ENCODE measurements at regions not wholly inside any gene's neighbourhood (a gene's known extent, or its start where the extent isn't known, plus 50 kb on each side); places are given as distances from the start of the nearest gene placed in this dataset.

DNA sequence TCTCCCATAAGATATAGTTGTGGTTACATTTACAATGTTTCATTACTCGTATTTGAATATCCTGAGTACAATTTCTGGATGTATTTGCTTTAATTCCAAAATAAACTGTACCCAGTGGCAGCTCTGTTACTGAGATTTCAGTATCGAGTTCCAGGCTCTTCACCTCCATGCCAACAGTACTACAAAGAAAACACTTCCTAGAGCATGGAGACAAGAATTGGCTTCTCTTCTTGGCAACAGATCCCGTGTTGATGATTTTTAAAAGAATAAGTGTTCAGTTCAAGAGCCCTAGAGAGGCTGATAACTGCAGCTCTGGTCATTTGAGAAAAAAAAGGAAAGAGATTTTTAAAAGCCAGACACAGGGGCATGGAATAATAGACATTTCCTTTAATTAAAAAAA is 302.8 kb downstream of the EFNB2 start:
- H3K27me3 ChIP-seq, result no peaks in the 10 kb centered on the region

DNA sequence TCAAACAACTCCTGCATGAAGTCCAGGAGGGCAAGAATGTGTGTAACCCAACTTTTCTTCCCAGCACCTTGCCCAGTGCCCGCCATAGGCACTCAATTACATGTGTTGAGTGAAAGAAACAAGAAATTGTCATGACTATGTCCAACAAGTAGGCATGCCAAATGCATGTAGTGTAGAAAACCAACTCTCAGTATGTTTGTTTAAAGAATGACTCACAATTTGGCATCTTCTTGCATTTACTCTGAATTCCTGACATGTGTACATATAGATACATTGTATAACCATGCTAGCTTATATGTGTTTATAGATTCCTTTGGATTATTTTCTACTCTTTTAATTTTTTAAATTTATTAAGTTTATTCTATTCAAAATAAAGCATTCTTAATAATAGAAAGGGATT is 305.0 kb downstream of the EFNB2 start:
- Histone ChIP-seq H3K4me3 (ENCODE audit: low read depth in 1 of 2, low read length in 1 of 2) (no peak overlapping the region), H3K36me3 (no peaks in the 10 kb centered on the region), H3K9me3 (no peaks in the 10 kb centered on the region), H3K4me1 (ENCODE audit: control insufficient read depth in 1 of 2, insufficient read depth in 1 of 2, low read depth in 1 of 2, low read length in 1 of 2) (no peaks in the 10 kb centered on the region), H3K27ac (no peak overlapping the region), H3K27me3 (no peaks in the 10 kb centered on the region)
- TF ChIP-seq, protein P1, sequence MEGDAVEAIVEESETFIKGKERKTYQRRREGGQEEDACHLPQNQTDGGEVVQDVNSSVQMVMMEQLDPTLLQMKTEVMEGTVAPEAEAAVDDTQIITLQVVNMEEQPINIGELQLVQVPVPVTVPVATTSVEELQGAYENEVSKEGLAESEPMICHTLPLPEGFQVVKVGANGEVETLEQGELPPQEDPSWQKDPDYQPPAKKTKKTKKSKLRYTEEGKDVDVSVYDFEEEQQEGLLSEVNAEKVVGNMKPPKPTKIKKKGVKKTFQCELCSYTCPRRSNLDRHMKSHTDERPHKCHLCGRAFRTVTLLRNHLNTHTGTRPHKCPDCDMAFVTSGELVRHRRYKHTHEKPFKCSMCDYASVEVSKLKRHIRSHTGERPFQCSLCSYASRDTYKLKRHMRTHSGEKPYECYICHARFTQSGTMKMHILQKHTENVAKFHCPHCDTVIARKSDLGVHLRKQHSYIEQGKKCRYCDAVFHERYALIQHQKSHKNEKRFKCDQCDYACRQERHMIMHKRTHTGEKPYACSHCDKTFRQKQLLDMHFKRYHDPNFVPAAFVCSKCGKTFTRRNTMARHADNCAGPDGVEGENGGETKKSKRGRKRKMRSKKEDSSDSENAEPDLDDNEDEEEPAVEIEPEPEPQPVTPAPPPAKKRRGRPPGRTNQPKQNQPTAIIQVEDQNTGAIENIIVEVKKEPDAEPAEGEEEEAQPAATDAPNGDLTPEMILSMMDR (IDR thresholded peaks at IDR 0.05), result no peak

More for the DNA sequence above, 302.8 kb downstream of the EFNB2 start:
- TF ChIP-seq, protein P1 (IDR thresholded peaks at IDR 0.05), result no peak
- Histone ChIP-seq H3K9me3 (no peaks in the 10 kb centered on the region), H3K36me3 (no peaks in the 10 kb centered on the region), H3K27ac (no peak overlapping the region), H3K4me1 (ENCODE audit: control insufficient read depth in 1 of 2, insufficient read depth in 1 of 2, low read depth in 1 of 2, low read length in 1 of 2) (no peaks in the 10 kb centered on the region), H3K4me3 (ENCODE audit: low read depth in 1 of 2, low read length in 1 of 2) (no peak overlapping the region)

DNA sequence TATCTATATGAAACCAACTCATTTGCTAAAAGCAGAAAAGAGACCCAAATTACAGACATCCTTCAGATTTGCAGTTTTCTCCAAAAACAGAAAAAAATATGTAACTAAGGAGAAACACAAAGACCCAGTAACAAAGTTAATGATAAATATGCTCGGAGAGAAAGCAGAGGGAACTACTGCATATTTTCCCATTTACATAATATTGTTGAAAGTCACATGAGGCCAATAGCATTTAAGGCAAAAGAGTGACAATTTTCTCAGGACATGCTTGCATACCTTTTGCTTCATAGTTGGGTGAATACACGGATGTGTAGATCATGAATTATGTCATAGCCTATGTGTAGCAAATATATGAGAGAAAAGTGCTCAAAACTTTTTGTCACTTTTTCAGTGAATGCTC is 310.3 kb downstream of the EFNB2 start:
- Histone ChIP-seq H3K9me3 (no peaks in the 10 kb centered on the region), H3K4me1 (ENCODE audit: control insufficient read depth in 1 of 2, insufficient read depth in 1 of 2, low read depth in 1 of 2, low read length in 1 of 2) (no peaks in the 10 kb centered on the region), H3K27me3 (no peaks in the 10 kb centered on the region), H3K36me3 (no peaks in the 10 kb centered on the region), H3K27ac (no peak overlapping the region), H3K4me3 (ENCODE audit: low read depth in 1 of 2, low read length in 1 of 2) (no peak overlapping the region)
- TF ChIP-seq, protein P1 (IDR thresholded peaks at IDR 0.05), result no peak

DNA sequence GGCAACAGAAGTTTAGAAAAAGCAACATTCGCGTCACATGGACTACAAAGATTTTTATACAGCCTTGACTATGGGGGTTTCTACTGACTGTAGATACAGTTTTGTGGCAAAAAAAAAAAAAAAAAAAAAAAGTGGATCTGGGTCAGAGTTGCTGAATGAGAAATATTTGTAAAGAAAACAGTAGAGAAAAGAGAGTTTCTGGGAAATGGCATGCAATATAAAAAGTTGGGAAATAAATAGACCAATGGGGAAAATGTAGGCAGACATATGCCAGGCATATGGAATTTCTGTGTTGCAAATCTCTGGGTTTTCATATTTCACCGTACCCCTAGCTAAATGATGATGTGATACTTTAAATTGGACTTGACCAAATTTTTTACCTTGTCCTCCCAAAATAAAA is 315.3 kb downstream of the EFNB2 start:
- H3K27me3 ChIP-seq, result no peaks in the 10 kb centered on the region
- H3K36me3 ChIP-seq, result no peaks in the 10 kb centered on the region
- TF ChIP-seq, protein P1 (IDR thresholded peaks at IDR 0.05), result no peak
- no peaks in the 10 kb centered on the region for H3K4me1 ChIP-seq (ENCODE audit: control insufficient read depth in 1 of 2, insufficient read depth in 1 of 2, low read depth in 1 of 2, low read length in 1 of 2)
- H3K27ac ChIP-seq, result no peak overlapping the region
- H3K4me3 ChIP-seq (ENCODE audit: low read depth in 1 of 2, low read length in 1 of 2), result no peak overlapping the region
- H3K9me3 ChIP-seq, result no peaks in the 10 kb centered on the region

DNA sequence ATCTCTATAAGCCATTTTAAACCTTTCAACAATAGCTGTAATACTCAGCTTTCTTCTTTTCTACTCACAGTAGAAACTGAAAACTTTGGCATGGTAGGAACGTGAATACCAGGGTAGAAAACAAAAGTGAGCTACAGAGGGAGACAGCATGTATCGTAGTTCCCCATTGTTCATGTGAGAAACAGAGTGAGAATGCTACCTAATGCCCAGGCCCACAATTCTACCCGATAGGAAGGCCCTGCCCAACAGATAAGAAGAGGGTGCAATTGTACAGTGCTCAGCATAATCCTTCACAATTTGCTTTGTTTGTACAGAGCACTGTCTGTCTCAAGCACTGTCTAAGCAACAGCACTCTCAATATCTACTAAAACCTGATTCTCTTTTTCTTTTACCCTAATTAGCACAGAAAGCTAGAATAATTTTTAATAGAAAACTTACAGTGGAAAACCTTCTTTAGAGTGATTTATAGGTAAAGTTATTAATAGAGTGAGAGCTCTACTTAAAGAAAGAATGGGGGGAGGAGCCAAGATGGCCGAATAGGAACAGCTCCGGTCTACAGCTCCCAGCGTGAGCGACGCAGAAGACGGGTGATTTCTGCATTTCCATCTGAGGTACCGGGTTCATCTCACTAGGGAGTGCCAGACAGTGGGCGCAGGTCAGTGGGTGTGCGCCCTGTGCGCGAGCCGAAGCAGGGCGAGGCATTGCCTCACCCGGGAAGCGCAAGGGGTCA is 322.3 kb downstream of the EFNB2 start:
- no peaks in the 10 kb centered on the region for H3K4me1 ChIP-seq (ENCODE audit: control insufficient read depth in 1 of 2, insufficient read depth in 1 of 2, low read depth in 1 of 2, low read length in 1 of 2)
- no peaks in the 10 kb centered on the region for H3K9me3 ChIP-seq
- H3K36me3 ChIP-seq, result no peaks in the 10 kb centered on the region
- no peak overlapping the region for H3K4me3 ChIP-seq (ENCODE audit: low read depth in 1 of 2, low read length in 1 of 2)
- TF ChIP-seq, protein P1 (IDR thresholded peaks at IDR 0.05), result no peak
- H3K27ac ChIP-seq, result no peak overlapping the region
- no peaks in the 10 kb centered on the region for H3K27me3 ChIP-seq

Measured in neutrophil (primary cell).